NCI-H1105 treated with DMSO at 0.1 percent for 48 hours (cell line): ENCODE measurements at regions not wholly inside any gene's neighbourhood (a gene's known extent, or its start where the extent isn't known, plus 50 kb on each side); places are given as distances from the start of the nearest gene placed in this dataset.

ENCODE experiments used
- DNase-seq: peaks from one replicate; lab custom pipeline; 2025; lab: John Stamatoyannopoulos, UW

GRCh38 chr4:24164054-24164693, 274.3 kb upstream of the PPARGC1A start:
- DNase-seq = no peak

GRCh38 chr4:24163314-24163713, 273.5 kb upstream of the PPARGC1A start:
- DNase-seq = no peak

GRCh38 chr4:24160358-24160757, 270.5 kb upstream of the PPARGC1A start:
- DNase-seq = no peak

- no peak for DNase-seq
These were observed 268.2 kb upstream of the PPARGC1A start for GRCh38 chr4:24158031-24158430.

- DNase-seq = no peak
These were observed 260.2 kb upstream of the PPARGC1A start for GRCh38 chr4:24150034-24150433.

GRCh38 chr4:24146127-24146526, 256.3 kb upstream of the PPARGC1A start:
- no peak for DNase-seq

GRCh38 chr4:24145591-24145990, 255.7 kb upstream of the PPARGC1A start:
- DNase-seq = no peak

- DNase-seq = no peak
These were observed 254.5 kb upstream of the PPARGC1A start for GRCh38 chr4:24144381-24144780.

- DNase-seq = no peak
These were observed 253.9 kb upstream of the PPARGC1A start for GRCh38 chr4:24143741-24144140.

- no peak for DNase-seq
These were observed 252.0 kb upstream of the PPARGC1A start for GRCh38 chr4:24141836-24142235.

GRCh38 chr4:24140892-24141291, 251.0 kb upstream of the PPARGC1A start:
- no peak for DNase-seq

GRCh38 chr4:24137671-24138601, 248.1 kb upstream of the PPARGC1A start:
- DNase-seq = peak; percentile 23

GRCh38 chr4:24131954-24132673, 242.3 kb upstream of the PPARGC1A start:
- DNase-seq = no peak

- DNase-seq = no peak
These were observed 240.8 kb upstream of the PPARGC1A start for GRCh38 chr4:24130637-24131036.

GRCh38 chr4:24126776-24127175, 236.9 kb upstream of the PPARGC1A start:
- no peak for DNase-seq

GRCh38 chr4:24121395-24122175, 231.7 kb upstream of the PPARGC1A start:
- no peak for DNase-seq

- DNase-seq = no peak
These were observed 228.1 kb upstream of the PPARGC1A start for GRCh38 chr4:24117975-24118374.

GRCh38 chr4:24116107-24116506, 226.3 kb upstream of the PPARGC1A start:
- no peak for DNase-seq

GRCh38 chr4:24114919-24115500, 225.2 kb upstream of the PPARGC1A start:
- no peak for DNase-seq

GRCh38 chr4:24114444-24114843, 224.6 kb upstream of the PPARGC1A start:
- no peak for DNase-seq

GRCh38 chr4:24112466-24112865, 222.6 kb upstream of the PPARGC1A start:
- DNase-seq = no peak

GRCh38 chr4:24108567-24108966, 218.7 kb upstream of the PPARGC1A start:
- DNase-seq = no peak
